ENCODE measurements at regions not wholly inside any gene's neighbourhood (a gene's known extent, or its start where the extent isn't known, plus 50 kb on each side); places are given as distances from the start of the nearest gene placed in this dataset.

GRCh38 chr3:15861163-15861562 lies 63.4 kb upstream of the ANKRD28 start:
- no peak overlapping the region for H3K4me2 ChIP-seq (ENCODE audit: low read length)
- no peak for TF ChIP-seq CTCF (IDR thresholded peaks at IDR 0.05)

GRCh38 chr3:15872807-15873206 lies 75.0 kb upstream of the ANKRD28 start:
- Histone ChIP-seq H3K9ac (no peak overlapping the region), H3K27ac (no peak overlapping the region)
- TF ChIP-seq CTCF (IDR thresholded peaks at IDR 0.05) = no peak

More at GRCh38 chr3:15861163-15861562, 63.4 kb upstream of the ANKRD28 start:
- peak overlapping the region; percentile 89 for H2AFZ ChIP-seq
- H3K4me3 ChIP-seq (ENCODE audit: low read depth, low read length) = no peak overlapping the region
- H3K27ac ChIP-seq = no peak overlapping the region
- H3K79me2 ChIP-seq = peaks cover 7% of the 10 kb centered on the region
- H3K27me3 ChIP-seq (ENCODE audit: control insufficient read depth, insufficient read depth, low read length) = no peaks in the 10 kb centered on the region
- no peaks in the 10 kb centered on the region for H3K36me3 ChIP-seq (ENCODE audit: control insufficient read depth, insufficient read depth, low read length)
- peaks cover 5% of the 10 kb centered on the region for H3K4me1 ChIP-seq
- no peaks in the 10 kb centered on the region for H3K9me3 ChIP-seq (ENCODE audit: control insufficient read depth, low read length)
- no peak overlapping the region for H3K9ac ChIP-seq

GRCh38 chr3:15873415-15873814 lies 75.6 kb upstream of the ANKRD28 start:
- Histone ChIP-seq H3K79me2 (no peaks in the 10 kb centered on the region), H3K27me3 (ENCODE audit: control insufficient read depth, insufficient read depth, low read length) (no peaks in the 10 kb centered on the region), H3K36me3 (ENCODE audit: control insufficient read depth, insufficient read depth, low read length) (no peaks in the 10 kb centered on the region), H3K4me2 (ENCODE audit: low read length) (no peak overlapping the region), H3K9me3 (ENCODE audit: control insufficient read depth, low read length) (no peaks in the 10 kb centered on the region), H2AFZ (no peak overlapping the region), H3K4me3 (ENCODE audit: low read depth, low read length) (no peak overlapping the region), H3K27ac (no peak overlapping the region), H3K9ac (no peak overlapping the region), H3K4me1 (no peaks in the 10 kb centered on the region)
- no peak for TF ChIP-seq CTCF (IDR thresholded peaks at IDR 0.05)

More at GRCh38 chr3:15872807-15873206, 75.0 kb upstream of the ANKRD28 start:
- Histone ChIP-seq H3K4me1 (no peaks in the 10 kb centered on the region), H3K79me2 (no peaks in the 10 kb centered on the region), H3K36me3 (ENCODE audit: control insufficient read depth, insufficient read depth, low read length) (no peaks in the 10 kb centered on the region), H3K4me3 (ENCODE audit: low read depth, low read length) (no peak overlapping the region), H3K9me3 (ENCODE audit: control insufficient read depth, low read length) (no peaks in the 10 kb centered on the region), H2AFZ (no peak overlapping the region), H3K4me2 (ENCODE audit: low read length) (no peak overlapping the region), H3K27me3 (ENCODE audit: control insufficient read depth, insufficient read depth, low read length) (no peaks in the 10 kb centered on the region)

- H3K27ac ChIP-seq = no peak overlapping the region
- H2AFZ ChIP-seq = no peak overlapping the region
- no peaks in the 10 kb centered on the region for H3K4me1 ChIP-seq
- H3K9me3 ChIP-seq (ENCODE audit: control insufficient read depth, low read length) = no peaks in the 10 kb centered on the region
- H3K9ac ChIP-seq = no peak overlapping the region
- H3K4me3 ChIP-seq (ENCODE audit: low read depth, low read length) = no peak overlapping the region
- no peaks in the 10 kb centered on the region for H3K79me2 ChIP-seq
- TF ChIP-seq CTCF (IDR thresholded peaks at IDR 0.05) = no peak
- no peaks in the 10 kb centered on the region for H3K36me3 ChIP-seq (ENCODE audit: control insufficient read depth, insufficient read depth, low read length)
- no peak overlapping the region for H3K4me2 ChIP-seq (ENCODE audit: low read length)
- H3K27me3 ChIP-seq (ENCODE audit: control insufficient read depth, insufficient read depth, low read length) = no peaks in the 10 kb centered on the region
Measured at GRCh38 chr3:15875016-15875689, 77.4 kb upstream of the ANKRD28 start.

- no peak overlapping the region for H3K9ac ChIP-seq
- no peak overlapping the region for H3K27ac ChIP-seq
- H3K9me3 ChIP-seq (ENCODE audit: control insufficient read depth, low read length) = no peaks in the 10 kb centered on the region
- no peaks in the 10 kb centered on the region for H3K79me2 ChIP-seq
- H3K36me3 ChIP-seq (ENCODE audit: control insufficient read depth, insufficient read depth, low read length) = no peaks in the 10 kb centered on the region
- no peaks in the 10 kb centered on the region for H3K4me1 ChIP-seq
- H3K4me3 ChIP-seq (ENCODE audit: low read depth, low read length) = no peak overlapping the region
- no peak overlapping the region for H3K4me2 ChIP-seq (ENCODE audit: low read length)
- H2AFZ ChIP-seq = no peak overlapping the region
- TF ChIP-seq CTCF (IDR thresholded peaks at IDR 0.05) = no peak
- H3K27me3 ChIP-seq (ENCODE audit: control insufficient read depth, insufficient read depth, low read length) = no peaks in the 10 kb centered on the region
Measured at GRCh38 chr3:15876669-15877068, 78.9 kb upstream of the ANKRD28 start.

Measured in parathyroid adenoma (tissue), 2 donors.